LNCaP clone FGC (cell line): ENCODE measurements at regions not wholly inside any gene's neighbourhood (a gene's known extent, or its start where the extent isn't known, plus 50 kb on each side); places are given as distances from the start of the nearest gene placed in this dataset.

Source experiments
- DNase-seq: peaks from one replicate; pipeline ENCODE4 v3.0.0-alpha.2; 2011; ENCODE audit warnings: low read depth
- H3K4me3 ChIP-seq: 2 replicates; pipeline ENCODE4 v1.5.1; 2011; ENCODE audit warnings: mild to moderate bottlenecking, low read depth, low read length, control low read depth
- CTCF ChIP-seq: IDR thresholded peaks from 2 replicates; pipeline ENCODE4 v1.5.1; 2012; ENCODE audit warnings: mild to moderate bottlenecking; ENCODE audit not compliant: control insufficient read depth, insufficient read depth; ENCODE audit errors: extremely low read depth

DNA sequence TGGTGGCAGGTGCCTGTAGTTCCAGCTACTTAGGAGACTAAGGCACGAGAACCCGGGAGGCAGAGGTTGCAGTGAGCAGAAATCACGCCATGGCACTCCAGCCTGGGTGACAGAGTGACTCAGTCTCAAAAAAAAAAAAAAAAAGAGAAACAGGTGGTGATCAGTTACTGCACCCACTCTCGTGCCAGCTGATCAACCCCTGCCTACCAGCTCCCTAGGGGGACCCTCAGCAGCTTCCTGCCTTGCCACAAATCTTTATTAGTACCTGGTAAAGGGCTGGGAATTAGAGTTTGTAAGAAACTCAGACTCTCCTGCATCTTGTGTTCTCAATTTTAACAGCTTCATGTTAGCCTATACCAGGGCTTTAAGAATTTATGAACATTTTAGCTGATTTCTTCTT, 914.9 kb downstream of the EFNA5 start:
- no peak overlapping the region for H3K4me3 ChIP-seq
- DNase-seq = no peak
- TF ChIP-seq CTCF = no peak

DNA sequence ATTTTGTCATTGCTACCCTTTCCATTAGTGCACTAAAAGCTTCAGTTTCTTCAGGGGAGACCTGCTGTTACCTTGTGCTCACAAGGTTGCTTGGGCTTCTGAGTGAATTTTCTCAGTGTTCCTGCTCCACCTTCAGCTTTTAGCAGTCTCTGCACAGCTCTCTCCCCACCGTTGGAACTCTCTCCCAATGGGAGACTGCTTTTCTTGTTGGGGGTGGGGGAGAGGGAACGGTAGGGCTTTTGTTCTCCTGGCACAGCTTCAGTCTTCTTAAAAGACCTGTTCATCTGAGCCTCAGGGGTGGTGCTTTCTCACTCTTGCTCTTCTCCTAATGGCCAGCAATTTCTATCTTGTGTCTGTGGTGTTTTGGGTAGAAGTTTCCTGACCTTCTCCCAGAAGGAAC, 915.7 kb downstream of the EFNA5 start:
- DNase-seq = no peak
- H3K4me3 ChIP-seq = no peak overlapping the region
- no peak for TF ChIP-seq CTCF

GRCh38 chr5:106749826-106750225, 920.9 kb downstream of the EFNA5 start:
- no peak overlapping the region for H3K4me3 ChIP-seq
- TF ChIP-seq CTCF = no peak

GRCh38 chr5:106739127-106739526, 931.6 kb downstream of the EFNA5 start:
- no peak for DNase-seq
- H3K4me3 ChIP-seq = no peak overlapping the region
- no peak for TF ChIP-seq CTCF

More at GRCh38 chr5:106749826-106750225, 920.9 kb downstream of the EFNA5 start:
- DNase-seq = no peak

DNA sequence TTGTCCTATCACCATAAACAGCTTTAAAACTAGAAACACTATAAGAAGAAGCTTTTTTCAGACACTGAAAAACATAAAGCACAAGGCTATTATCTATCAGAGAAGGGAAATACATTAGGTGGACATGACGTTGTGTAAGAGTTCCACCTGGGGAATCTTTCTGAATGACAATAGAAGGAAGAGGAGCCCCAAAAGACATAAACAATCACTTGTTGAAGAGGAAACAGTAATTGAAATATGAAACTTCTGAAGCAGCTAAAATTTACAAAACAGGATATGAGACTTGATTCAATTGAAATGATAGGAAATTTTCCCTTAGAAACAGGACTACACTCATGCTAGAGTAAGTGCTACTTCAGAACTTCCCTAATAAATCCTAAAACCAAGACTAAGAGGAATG, 933.6 kb downstream of the EFNA5 start:
- no peak for DNase-seq
- no peak overlapping the region for H3K4me3 ChIP-seq
- no peak for TF ChIP-seq CTCF

DNA sequence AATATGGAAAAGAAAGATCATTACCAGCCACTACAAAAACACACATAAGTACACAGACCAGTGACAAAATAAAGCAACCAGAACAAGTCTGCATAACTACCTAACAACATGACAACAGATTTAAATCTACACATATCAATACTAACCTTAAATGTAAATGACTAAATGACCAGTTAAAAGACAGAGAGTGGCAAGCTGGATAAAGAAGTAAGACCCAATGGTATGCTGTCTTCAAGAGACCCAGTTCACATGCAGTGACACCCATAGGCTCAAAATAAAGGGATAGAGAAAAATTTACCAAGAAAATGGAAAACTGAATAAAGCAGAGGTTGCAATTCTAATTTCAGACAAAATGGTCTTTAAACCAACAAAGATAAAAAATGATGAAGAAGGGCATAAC, 938.1 kb downstream of the EFNA5 start:
- DNase-seq = no peak
- TF ChIP-seq CTCF = no peak
- H3K4me3 ChIP-seq = no peak overlapping the region

- no peak for TF ChIP-seq CTCF
- no peak for DNase-seq
- H3K4me3 ChIP-seq = no peak overlapping the region
Measured at GRCh38 chr5:106730912-106731311, 939.8 kb downstream of the EFNA5 start.
